IMR-90 (cell line): ENCODE measurements at regions not wholly inside any gene's neighbourhood (a gene's known extent, or its start where the extent isn't known, plus 50 kb on each side); places are given as distances from the start of the nearest gene placed in this dataset.

Source experiments
- ATAC-seq: fragments of 200-7000 bp; cut with Tn5 transposase; 2 replicates; pipeline ENCODE4 v1.9.1; 2020; ENCODE audit warnings: low read depth, mild to moderate bottlenecking, moderate library complexity
- BruUV-seq: library from RNA; stranded (reverse); fragments of 400-500 nt; replicated peaks from 2 replicates; lab custom pipeline; 2021; lab: Mats Ljungman, UMichigan
- CTCF ChIA-PET: fragments of 300-600 bp; formaldehyde crosslinking; extraction: SDS; loops from one replicate; lab custom pipeline; 2021; ENCODE audit warnings: antibody characterized with exemption; lab: Yijun Ruan, JAX
- POLR2A ChIA-PET: fragments of 300-600 bp; sonication (Branson Sonifier 250); formaldehyde crosslinking; loops from one replicate; lab custom pipeline; 2022; ENCODE audit warnings: antibody characterized with exemption; ENCODE audit not compliant: unreplicated experiment; lab: Charles Lee
- DNase-seq: peaks from one replicate; pipeline ENCODE4 v3.0.0; 2013
- H2AFZ ChIP-seq: replicated peaks from 2 replicates; pipeline ENCODE3; 2013; ENCODE audit warnings: low read length, mild to moderate bottlenecking; ENCODE audit not compliant: poor library complexity
- H2AK5ac ChIP-seq: 2 replicates; pipeline ENCODE4 v1.6.1; 2013; ENCODE audit warnings: low read depth, low read length, inconsistent platforms
- H2AK9ac ChIP-seq: replicated peaks from 2 replicates; pipeline ENCODE3; 2013; ENCODE audit warnings: mild to moderate bottlenecking, low read depth, low read length, moderate library complexity; ENCODE audit not compliant: poor library complexity
- H2BK120ac ChIP-seq: 2 replicates; pipeline ENCODE4 v1.6.1; 2013; ENCODE audit warnings: low read depth, low read length, inconsistent platforms
- H2BK15ac ChIP-seq: 3 replicates; pipeline ENCODE4 v1.6.1; 2013; ENCODE audit warnings: low read depth, low read length, inconsistent platforms
- H2BK20ac ChIP-seq: 2 replicates; pipeline ENCODE4 v1.6.1; 2013; ENCODE audit warnings: low read depth, mild to moderate bottlenecking, inconsistent platforms, low read length, moderate library complexity
- H2BK5ac ChIP-seq: 2 replicates; pipeline ENCODE4 v1.6.1; 2013; ENCODE audit warnings: mild to moderate bottlenecking, low read depth, low read length, inconsistent platforms; ENCODE audit not compliant: poor library complexity, severe bottlenecking
- H3K14ac ChIP-seq: replicated peaks from 2 replicates; pipeline ENCODE4 v1.6.1; 2013; ENCODE audit warnings: low read depth, low read length, inconsistent platforms
- H3K18ac ChIP-seq: 2 replicates; pipeline ENCODE4 v1.6.1; 2013; ENCODE audit warnings: low read depth, low read length, control low read depth
- H3K23ac ChIP-seq: 2 replicates; pipeline ENCODE4 v1.6.1; 2013; ENCODE audit warnings: low read depth, low read length, inconsistent platforms
- H3K27ac ChIP-seq: 2 replicates; pipeline ENCODE4 v1.5.1; 2013; ENCODE audit warnings: mild to moderate bottlenecking, control low read depth, low read length; ENCODE audit not compliant: insufficient read depth
- H3K27me3 ChIP-seq: 2 replicates; pipeline ENCODE4 v1.6.1; 2013; ENCODE audit warnings: low read length; ENCODE audit not compliant: control insufficient read depth, insufficient read depth
- H3K36me3 ChIP-seq: 2 replicates; pipeline ENCODE4 v1.6.1; 2013; ENCODE audit warnings: low read length, mixed read lengths; ENCODE audit not compliant: control insufficient read depth, insufficient read depth
- H3K4ac ChIP-seq: 2 replicates; pipeline ENCODE4 v1.6.1; 2013; ENCODE audit warnings: low read depth, low read length, inconsistent platforms
- H3K4me1 ChIP-seq: 2 replicates; pipeline ENCODE4 v1.6.1; 2013; ENCODE audit warnings: low read length, mixed read lengths; ENCODE audit not compliant: control insufficient read depth, insufficient read depth
- H3K4me2 ChIP-seq: 2 replicates; pipeline ENCODE4 v1.6.1; 2013; ENCODE audit warnings: low read depth, mild to moderate bottlenecking, control low read depth, low read length, moderate library complexity
- H3K4me3 ChIP-seq: 2 replicates; pipeline ENCODE4 v1.5.1; 2013; ENCODE audit warnings: low read depth, mild to moderate bottlenecking, control low read depth, low read length, moderate library complexity; ENCODE audit not compliant: insufficient read depth
- H3K56ac ChIP-seq: 2 replicates; pipeline ENCODE4 v1.6.1; 2013; ENCODE audit warnings: low read length, inconsistent platforms; ENCODE audit not compliant: insufficient read depth; ENCODE audit errors: extremely low read depth
- H3K79me1 ChIP-seq, 2 experiments: 2 replicates each; pipeline ENCODE4 v1.6.1; 2013; ENCODE audit warnings: low read length in 2 of 2, inconsistent platforms in 1 of 2, low read depth in 1 of 2
- H3K9ac ChIP-seq: 2 replicates; pipeline ENCODE4 v1.6.1; 2013; ENCODE audit warnings: low read depth, low read length, control low read depth
- H3K9me1 ChIP-seq: 2 replicates; pipeline ENCODE4 v1.6.1; 2013; ENCODE audit warnings: low read length, inconsistent platforms; ENCODE audit not compliant: insufficient read depth
- H3K9me3 ChIP-seq: 2 replicates; pipeline ENCODE4 v1.6.1; 2013; ENCODE audit warnings: low read length; ENCODE audit not compliant: control insufficient read depth, insufficient read depth
- H4K20me1 ChIP-seq: 2 replicates; pipeline ENCODE4 v1.6.1; 2013; ENCODE audit warnings: low read length, inconsistent platforms; ENCODE audit not compliant: insufficient read depth
- H4K5ac ChIP-seq: 2 replicates; pipeline ENCODE4 v1.6.1; 2013; ENCODE audit warnings: mild to moderate bottlenecking, low read depth, low read length, control low read depth
- H4K8ac ChIP-seq, 2 experiments: 2 replicates each; pipeline ENCODE4 v1.6.1; 2013; ENCODE audit warnings: low read depth in 2 of 2, low read length in 2 of 2, control low read depth in 1 of 2, inconsistent platforms in 1 of 2
- H4K91ac ChIP-seq: 2 replicates; pipeline ENCODE4 v1.6.1; 2013; ENCODE audit warnings: low read depth, low read length, inconsistent platforms; ENCODE audit not compliant: insufficient read depth
- CHD1 ChIP-seq: IDR thresholded peaks from 2 replicates; pipeline ENCODE4 v1.6.1; 2012; ENCODE audit warnings: low read depth, low read length, improper control_type of control experiment
- ELK1 ChIP-seq: fragments of 150-350 bp; IDR thresholded peaks from 2 replicates; pipeline ENCODE4 v1.6.1; 2016; ENCODE audit warnings: low read depth, mild to moderate bottlenecking, low read length, moderate library complexity, borderline replicate concordance
- FOS ChIP-seq: fragments of 150-350 bp; IDR thresholded peaks from 2 replicates; pipeline ENCODE4 v1.6.1; 2016; ENCODE audit warnings: low read depth, low read length
- MAFK ChIP-seq: IDR thresholded peaks from 2 replicates; pipeline ENCODE4 v1.6.1; 2012; ENCODE audit warnings: low read depth, low read length, improper control_type of control experiment
- MAZ ChIP-seq: IDR thresholded peaks from 2 replicates; pipeline ENCODE4 v1.6.1; 2012; ENCODE audit warnings: low read depth, mild to moderate bottlenecking, low read length, improper control_type of control experiment, moderate library complexity, borderline replicate concordance
- MXI1 ChIP-seq: IDR thresholded peaks from 2 replicates; pipeline ENCODE4 v1.6.1; 2012; ENCODE audit warnings: low read depth, mild to moderate bottlenecking, low read length, moderate library complexity, borderline replicate concordance
- NFE2L2 ChIP-seq: fragments of 150-350 bp; IDR thresholded peaks from 2 replicates; pipeline ENCODE4 v1.6.1; 2016; ENCODE audit warnings: low read depth, mild to moderate bottlenecking, low read length
- RAD21 ChIP-seq: IDR thresholded peaks from 2 replicates; pipeline ENCODE4 v1.6.1; 2012; ENCODE audit warnings: low read length, improper control_type of control experiment
- SMC3 ChIP-seq: fragments of 150-350 bp; IDR thresholded peaks from 2 replicates; pipeline ENCODE4 v1.6.1; 2016; ENCODE audit warnings: low read depth, mild to moderate bottlenecking, antibody characterized with exemption, low read length, moderate library complexity
- WGBS, 2 experiments: methylation state at CpG; one replicate each; pipeline versions ENCODE4 v1.1.5 to v1.1.7; 2013; ENCODE audit warnings: missing lambda C conversion rate in 2 of 2; ENCODE audit not compliant: insufficient read length in 1 of 2; ENCODE audit errors: extremely low coverage in 2 of 2; 5-methylcytosine and 5-hydroxymethylcytosine counted together
- dilution Hi-C: fragments of 300-500 bp; cut with HindIII; formaldehyde crosslinking; loops from one replicate; pipeline ENCODE4 v1.14.3; 2018; ENCODE audit warnings: low sequenced_read_pairs; ENCODE audit not compliant: unreplicated experiment
- in situ Hi-C: fragments of 300-500 bp; cut with MboI; formaldehyde crosslinking; loops from 3 replicates; pipeline ENCODE4 v1.14.3; 2019; ENCODE audit warnings: low sequenced_read_pairs, inconsistent platforms, mixed read lengths
- intact Hi-C: fragments of 100-400 bp; cut with micrococcal nuclease; formaldehyde crosslinking; loops from 2 replicates; pipeline ENCODE4 v1.10.0; 2022
- TF ChIP-seq, protein P1 (sequence below): fragments of 150-350 bp; IDR thresholded peaks from 2 replicates; pipeline ENCODE4 v1.6.1; 2017; ENCODE audit warnings: mild to moderate bottlenecking, antibody characterized with exemption, low read length, low read depth

GRCh38 chr2:46837704-46838103, 77.9 kb downstream of the MCFD2 start:
- dilution Hi-C loops = no loop called here

More at GRCh38 chr2:46837704-46838103, 77.9 kb downstream of the MCFD2 start:
- H3K27ac ChIP-seq = no peak overlapping the region
- no peak overlapping the region for H3K56ac ChIP-seq
- H3K18ac ChIP-seq = no peak overlapping the region
- H2BK120ac ChIP-seq = peak overlapping the region; percentile 90; the same call in 1 of the 2 replicates
- peak overlapping the region; percentile 56 for H2AK5ac ChIP-seq
- H2AK9ac ChIP-seq = no peak overlapping the region
- peak overlapping the region; percentile 53; the same call in 1 of the 2 replicates for H3K4ac ChIP-seq
- H2AFZ ChIP-seq = no peak overlapping the region
- ATAC-seq (no peak), DNase-seq (no peak)
- TF ChIP-seq, protein P1, sequence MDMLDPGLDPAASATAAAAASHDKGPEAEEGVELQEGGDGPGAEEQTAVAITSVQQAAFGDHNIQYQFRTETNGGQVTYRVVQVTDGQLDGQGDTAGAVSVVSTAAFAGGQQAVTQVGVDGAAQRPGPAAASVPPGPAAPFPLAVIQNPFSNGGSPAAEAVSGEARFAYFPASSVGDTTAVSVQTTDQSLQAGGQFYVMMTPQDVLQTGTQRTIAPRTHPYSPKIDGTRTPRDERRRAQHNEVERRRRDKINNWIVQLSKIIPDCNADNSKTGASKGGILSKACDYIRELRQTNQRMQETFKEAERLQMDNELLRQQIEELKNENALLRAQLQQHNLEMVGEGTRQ = no peak
- no peak for TF ChIP-seq ELK1
- no peak for TF ChIP-seq NFE2L2
- no peak for TF ChIP-seq SMC3
- no peak for TF ChIP-seq MXI1
- no peak for TF ChIP-seq CHD1
- no peak for TF ChIP-seq MAFK
- no peak for TF ChIP-seq FOS
- no peak for TF ChIP-seq RAD21
- TF ChIP-seq MAZ = no peak
- WGBS, 2 experiments = 100% methylated on average over 1 of the region's 5 CpGs; no CpG with 5 or more reads in 1 of the 2 experiments
- no peaks in the 10 kb centered on the region for H3K36me3 ChIP-seq
- no peak overlapping the region for H3K4me3 ChIP-seq
- no peaks in the 10 kb centered on the region for H4K20me1 ChIP-seq
- 0 out of 4 replicates have a peak, but pooled peaks cover 0 to 9% of the 10 kb centered on the region in 2 experiments for H3K79me1 ChIP-seq
- H3K9me3 ChIP-seq = no peaks in the 10 kb centered on the region
- no peaks in the 10 kb centered on the region for H3K27me3 ChIP-seq
- peaks cover 7% of the 10 kb centered on the region for H3K9me1 ChIP-seq
- in situ Hi-C loops (no loop called here), intact Hi-C loops (no loop called here)
- peaks cover 8% of the 10 kb centered on the region; the same call in 1 of the 2 replicates for H3K4me1 ChIP-seq
- no peak overlapping the region; the same call in 1 of the 2 replicates for H4K5ac ChIP-seq
- H2BK20ac ChIP-seq = peak overlapping the region; percentile 48; the same call in 1 of the 2 replicates
- ChIA-PET CTCF (no interaction called here), POLR2A (no interaction called here)
- peak overlapping the region; percentile 46; the same call in 1 of the 3 replicates for H2BK15ac ChIP-seq
- H3K14ac ChIP-seq = no peak overlapping the region
- H3K23ac ChIP-seq = no peak overlapping the region
- H2BK5ac ChIP-seq = no peak overlapping the region
- no peak overlapping the region for H3K4me2 ChIP-seq
- H4K8ac ChIP-seq = no peak overlapping the region
- no peak overlapping the region for H3K9ac ChIP-seq
- no TSS peak for BruUV-seq
- H4K91ac ChIP-seq = no peak overlapping the region
